Keratinocyte (primary cell): ENCODE measurements at regions not wholly inside any gene's neighbourhood (a gene's known extent, or its start where the extent isn't known, plus 50 kb on each side); places are given as distances from the start of the nearest gene placed in this dataset.

Source experiments
- EZH2 ChIP-seq: IDR thresholded peaks from one replicate; pipeline ENCODE4 v1.6.1; 2012; ENCODE audit warnings: inconsistent platforms, mild to moderate bottlenecking, low read length, moderate library complexity
- TF ChIP-seq, protein P1 (sequence below), 3 experiments: IDR thresholded peaks in 1 of 3; conservative IDR thresholded peaks in 1 of 3; optimal IDR thresholded peaks in 1 of 3; 2 replicates in 2 of 3; 3 replicates in 1 of 3; pipeline versions ENCODE3 to v1.5.1; 2011; ENCODE audit warnings: low read length in 3 of 3, mild to moderate bottlenecking in 3 of 3, moderate library complexity in 2 of 3, control low read depth in 1 of 3, inconsistent platforms in 1 of 3; ENCODE audit not compliant: insufficient read depth in 2 of 3; ENCODE audit errors: extremely low read depth in 1 of 3

DNA sequence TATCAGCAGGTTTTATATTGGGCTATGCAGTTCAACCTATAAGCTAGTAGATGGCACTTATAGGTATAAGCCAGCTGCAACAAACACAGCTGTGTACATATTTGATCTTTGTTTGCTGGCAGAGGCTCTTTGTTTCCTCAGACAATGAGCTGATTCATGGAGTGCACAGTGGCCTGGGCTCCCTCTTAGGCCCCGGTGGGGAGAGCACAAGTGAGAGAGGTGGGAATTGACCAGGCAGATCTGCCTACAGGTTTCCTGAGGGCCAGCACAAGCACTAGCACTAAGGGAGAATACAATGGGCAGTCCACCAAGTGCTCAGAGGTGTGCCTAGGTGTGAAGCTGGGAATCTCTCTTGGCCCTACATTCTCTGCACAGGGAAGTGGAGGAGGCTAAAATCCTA is 1390.7 kb downstream of the SLITRK5 start:
- TF ChIP-seq, protein P1, sequence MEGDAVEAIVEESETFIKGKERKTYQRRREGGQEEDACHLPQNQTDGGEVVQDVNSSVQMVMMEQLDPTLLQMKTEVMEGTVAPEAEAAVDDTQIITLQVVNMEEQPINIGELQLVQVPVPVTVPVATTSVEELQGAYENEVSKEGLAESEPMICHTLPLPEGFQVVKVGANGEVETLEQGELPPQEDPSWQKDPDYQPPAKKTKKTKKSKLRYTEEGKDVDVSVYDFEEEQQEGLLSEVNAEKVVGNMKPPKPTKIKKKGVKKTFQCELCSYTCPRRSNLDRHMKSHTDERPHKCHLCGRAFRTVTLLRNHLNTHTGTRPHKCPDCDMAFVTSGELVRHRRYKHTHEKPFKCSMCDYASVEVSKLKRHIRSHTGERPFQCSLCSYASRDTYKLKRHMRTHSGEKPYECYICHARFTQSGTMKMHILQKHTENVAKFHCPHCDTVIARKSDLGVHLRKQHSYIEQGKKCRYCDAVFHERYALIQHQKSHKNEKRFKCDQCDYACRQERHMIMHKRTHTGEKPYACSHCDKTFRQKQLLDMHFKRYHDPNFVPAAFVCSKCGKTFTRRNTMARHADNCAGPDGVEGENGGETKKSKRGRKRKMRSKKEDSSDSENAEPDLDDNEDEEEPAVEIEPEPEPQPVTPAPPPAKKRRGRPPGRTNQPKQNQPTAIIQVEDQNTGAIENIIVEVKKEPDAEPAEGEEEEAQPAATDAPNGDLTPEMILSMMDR (optimal IDR thresholded peaks at IDR 0.05 in 1 of 3, IDR thresholded peaks at IDR 0.05 in 1 of 3, conservative IDR thresholded peaks at IDR 0.05 in 1 of 3; ENCODE audit: extremely low read depth in 1 of 3, insufficient read depth in 2 of 3, low read length in 3 of 3): no peak
- TF ChIP-seq EZH2: no peak
